GM12878 (cell line): ENCODE measurements at regions not wholly inside any gene's neighbourhood (a gene's known extent, or its start where the extent isn't known, plus 50 kb on each side); places are given as distances from the start of the nearest gene placed in this dataset.
A peak's percentile ranks its signal among the peaks of the same experiment; 100 is the strongest.

Experiments
- ATF7 ChIP-seq: fragments of 450-650 bp; IDR thresholded peaks from 2 replicates; pipeline ENCODE4 v1.6.1; 2016; ENCODE audit warnings: low read depth, mild to moderate bottlenecking
- BMI1 ChIP-seq: fragments of 450-650 bp; IDR thresholded peaks from 2 replicates; pipeline ENCODE4 v1.6.1; 2016; ENCODE audit warnings: mild to moderate bottlenecking, moderate library complexity, borderline replicate concordance
- CEBPB ChIP-seq, 2 experiments: fragments of 150-350 bp in 1 of 2; IDR thresholded peaks; 2 replicates each; pipeline ENCODE4 v1.6.1; 2012 to 2014; ENCODE audit warnings: low read depth in 2 of 2, low read length in 2 of 2, borderline replicate concordance in 1 of 2, inconsistent platforms in 1 of 2
- CREM ChIP-seq: IDR thresholded peaks from 2 replicates; pipeline ENCODE4 v1.6.1; 2014; ENCODE audit warnings: antibody characterized with exemption, low read depth
- CUX1 ChIP-seq: IDR thresholded peaks from 2 replicates; pipeline ENCODE4 v1.6.1; 2012; ENCODE audit warnings: improper control_type of control experiment, low read depth, low read length; ENCODE audit not compliant: insufficient replicate concordance
- FOXM1 ChIP-seq: IDR thresholded peaks from 2 replicates; pipeline ENCODE4 v1.6.1; 2012; ENCODE audit warnings: low read depth, mild to moderate bottlenecking, inconsistent platforms, low read length, moderate library complexity
- GATAD2B ChIP-seq: fragments of 450-650 bp; conservative IDR thresholded peaks from 2 replicates; pipeline ENCODE4 v1.6.1; 2017; ENCODE audit warnings: low read depth, mild to moderate bottlenecking, moderate library complexity
- HCFC1 ChIP-seq: fragments of 150-350 bp; IDR thresholded peaks from 2 replicates; pipeline ENCODE4 v1.6.1; 2014; ENCODE audit warnings: low read length
- HDGF ChIP-seq: fragments of 450-650 bp; IDR thresholded peaks from 2 replicates; pipeline ENCODE4 v1.6.1; 2016; ENCODE audit warnings: antibody characterized with exemption
- IKZF2 ChIP-seq, 2 experiments: fragments of 450-650 bp; IDR thresholded peaks; 2 replicates each; pipeline ENCODE4 v1.6.1; 2017; ENCODE audit warnings: mild to moderate bottlenecking in 2 of 2, moderate library complexity in 2 of 2
- JUNB ChIP-seq: IDR thresholded peaks from 2 replicates; pipeline ENCODE4 v1.6.1; 2016; ENCODE audit warnings: antibody characterized with exemption, mild to moderate bottlenecking
- JUND ChIP-seq: IDR thresholded peaks from 2 replicates; pipeline ENCODE4 v1.6.1; 2012; ENCODE audit warnings: low read depth, mild to moderate bottlenecking, low read length, improper control_type of control experiment, moderate library complexity
- KAT2A ChIP-seq: conservative IDR thresholded peaks from 2 replicates; pipeline ENCODE4 v1.6.1; 2011; ENCODE audit warnings: low read depth, low read length; ENCODE audit not compliant: control insufficient read depth
- MEF2B ChIP-seq: fragments of 450-650 bp; IDR thresholded peaks from 2 replicates; pipeline ENCODE4 v1.6.1; 2018; ENCODE audit warnings: mild to moderate bottlenecking, moderate library complexity; ENCODE audit not compliant: partially characterized antibody, poor library complexity, severe bottlenecking
- MTA2 ChIP-seq: fragments of 450-650 bp; IDR thresholded peaks from 2 replicates; pipeline ENCODE4 v1.6.1; 2016; ENCODE audit warnings: low read depth, mild to moderate bottlenecking, moderate library complexity
- NFIC ChIP-seq: IDR thresholded peaks from 2 replicates; pipeline ENCODE4 v1.6.1; 2012; ENCODE audit warnings: low read depth, mild to moderate bottlenecking, inconsistent platforms, low read length, moderate library complexity
- NFYA ChIP-seq: IDR thresholded peaks from 2 replicates; pipeline ENCODE4 v1.6.1; 2011; ENCODE audit warnings: low read depth, mild to moderate bottlenecking, low read length, improper control_type of control experiment, borderline replicate concordance
- NFYB ChIP-seq: IDR thresholded peaks from 2 replicates; pipeline ENCODE4 v1.6.1; 2011; ENCODE audit warnings: low read depth, mild to moderate bottlenecking, low read length, improper control_type of control experiment, moderate library complexity; ENCODE audit not compliant: insufficient read depth
- POLR2A ChIP-seq: IDR thresholded peaks from 2 replicates; pipeline ENCODE4 v1.6.1; 2011; ENCODE audit warnings: low read depth, mild to moderate bottlenecking, low read length
- RCOR1 ChIP-seq: conservative IDR thresholded peaks from 2 replicates; pipeline ENCODE4 v1.6.1; 2012; ENCODE audit warnings: low read depth, low read length, improper control_type of control experiment
- SREBF2 ChIP-seq: IDR thresholded peaks from 2 replicates; pipeline ENCODE4 v1.6.1; 2012; ENCODE audit warnings: mild to moderate bottlenecking, low read length
- SRF ChIP-seq, 2 experiments: IDR thresholded peaks; 2 replicates each; pipeline ENCODE4 v1.6.1; 2011; ENCODE audit warnings: low read depth in 2 of 2, low read length in 2 of 2, mild to moderate bottlenecking in 1 of 2, moderate library complexity in 1 of 2
- STAT3 ChIP-seq: IDR thresholded peaks from 2 replicates; pipeline ENCODE4 v1.6.1; 2011; ENCODE audit warnings: low read depth, low read length, improper control_type of control experiment
- TCF12 ChIP-seq: IDR thresholded peaks from 2 replicates; pipeline ENCODE4 v1.6.1; 2011; ENCODE audit warnings: low read depth, mild to moderate bottlenecking, low read length
- TCF3 ChIP-seq: IDR thresholded peaks from 2 replicates; pipeline ENCODE4 v1.6.1; 2012; ENCODE audit warnings: low read depth, mild to moderate bottlenecking, low read length, borderline replicate concordance; ENCODE audit not compliant: insufficient read depth
- YBX1 ChIP-seq: fragments of 450-650 bp; IDR thresholded peaks from 2 replicates; pipeline ENCODE4 v1.6.1; 2016; ENCODE audit warnings: antibody characterized with exemption
- ZNF217 ChIP-seq: fragments of 450-650 bp; IDR thresholded peaks from 2 replicates; pipeline ENCODE4 v1.6.1; 2017; ENCODE audit warnings: antibody characterized with exemption, mild to moderate bottlenecking
- ZZZ3 ChIP-seq: IDR thresholded peaks from 2 replicates; pipeline ENCODE4 v1.6.1; 2011; ENCODE audit warnings: low read depth; ENCODE audit not compliant: control insufficient read depth, insufficient read length
- TF ChIP-seq, protein P1 (sequence below): IDR thresholded peaks from 2 replicates; pipeline ENCODE4 v1.6.1; 2012; ENCODE audit warnings: low read depth, low read length, improper control_type of control experiment

GRCh38 chr7:34396437-34397064, 261.5 kb upstream of the NPSR1 start (continued):
- TF ChIP-seq CUX1 = no peak
- TF ChIP-seq MEF2B = peak; percentile 96
- no peak for TF ChIP-seq HCFC1
- TF ChIP-seq CEBPB (IDR thresholded peaks at IDR 0.05; ENCODE audit: borderline replicate concordance in 1 of 2, low read depth in 2 of 2, low read length in 2 of 2) = no peak
- no peak for TF ChIP-seq TCF12
- peak; percentile 40; the same call in 1 of the 2 replicates for TF ChIP-seq BMI1
- peak; percentile 38; the same call in 1 of the 2 replicates for TF ChIP-seq JUNB
- TF ChIP-seq NFIC = no peak
- TF ChIP-seq RCOR1 = 0 out of 2 replicates have a peak, but pooled peaks have one; percentile 64
- TF ChIP-seq ZZZ3 = no peak
- no peak for TF ChIP-seq YBX1
- TF ChIP-seq FOXM1 = no peak
- TF ChIP-seq NFYA = no peak
- TF ChIP-seq STAT3 = no peak
- peak; percentile 99 for TF ChIP-seq MTA2
- no peak for TF ChIP-seq GATAD2B
- TF ChIP-seq TCF3 = no peak
- TF ChIP-seq NFYB = no peak
- no peak for TF ChIP-seq ZNF217
- no peak for TF ChIP-seq HDGF
- TF ChIP-seq, protein P1, sequence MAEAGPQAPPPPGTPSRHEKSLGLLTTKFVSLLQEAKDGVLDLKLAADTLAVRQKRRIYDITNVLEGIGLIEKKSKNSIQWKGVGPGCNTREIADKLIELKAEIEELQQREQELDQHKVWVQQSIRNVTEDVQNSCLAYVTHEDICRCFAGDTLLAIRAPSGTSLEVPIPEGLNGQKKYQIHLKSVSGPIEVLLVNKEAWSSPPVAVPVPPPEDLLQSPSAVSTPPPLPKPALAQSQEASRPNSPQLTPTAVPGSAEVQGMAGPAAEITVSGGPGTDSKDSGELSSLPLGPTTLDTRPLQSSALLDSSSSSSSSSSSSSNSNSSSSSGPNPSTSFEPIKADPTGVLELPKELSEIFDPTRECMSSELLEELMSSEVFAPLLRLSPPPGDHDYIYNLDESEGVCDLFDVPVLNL = no peak
- TF ChIP-seq CREM = no peak
- TF ChIP-seq ATF7 = peak; percentile 98
- no peak for TF ChIP-seq SRF (IDR thresholded peaks at IDR 0.05; ENCODE audit: low read depth in 2 of 2, low read length in 2 of 2)
- TF ChIP-seq IKZF2 (IDR thresholded peaks at IDR 0.05) = peak; percentile 85 to 91
- TF ChIP-seq SREBF2 = no peak
- TF ChIP-seq POLR2A = no peak
- no peak for TF ChIP-seq KAT2A
- TF ChIP-seq JUND = peak; percentile 21; the same call in 1 of the 2 replicates
